ENCODE measurements at regions not wholly inside any gene's neighbourhood (a gene's known extent, or its start where the extent isn't known, plus 50 kb on each side); places are given as distances from the start of the nearest gene placed in this dataset.

GRCh38 chr10:128563387-128563786, 437.2 kb upstream of the MKI67 start:
- H3K9me3 ChIP-seq (ENCODE audit: control insufficient read depth in 2 of 2, low read length in 2 of 2): peaks cover 4 to 6% of the 10 kb centered on the region in 2 donors
- no peak overlapping the region for H3K4me3 ChIP-seq (ENCODE audit: low read length in 2 of 2)
- H3K27me3 ChIP-seq (ENCODE audit: control insufficient read depth in 1 of 2, insufficient read depth in 2 of 2, low read length in 2 of 2): peaks cover 0 to 4% of the 10 kb centered on the region in 2 donors
- H3K27ac ChIP-seq (ENCODE audit: low read length): no peak overlapping the region
- H3K9ac ChIP-seq (ENCODE audit: low read length in 2 of 2): no peak overlapping the region
- no peaks in the 10 kb centered on the region for H3K36me3 ChIP-seq (ENCODE audit: control insufficient read depth in 2 of 2, insufficient read depth in 2 of 2, low read length in 2 of 2)
- no peaks in the 10 kb centered on the region for H3K4me1 ChIP-seq (ENCODE audit: control insufficient read depth, insufficient read depth, low read length)

- Histone ChIP-seq H3K9me3 (ENCODE audit: control insufficient read depth in 2 of 2, low read length in 2 of 2) (peaks cover 4 to 6% of the 10 kb centered on the region in 2 donors), H3K9ac (ENCODE audit: low read length in 2 of 2) (no peak overlapping the region), H3K4me1 (ENCODE audit: control insufficient read depth, insufficient read depth, low read length) (no peaks in the 10 kb centered on the region), H3K36me3 (ENCODE audit: control insufficient read depth in 2 of 2, insufficient read depth in 2 of 2, low read length in 2 of 2) (no peaks in the 10 kb centered on the region), H3K27me3 (ENCODE audit: control insufficient read depth in 1 of 2, insufficient read depth in 2 of 2, low read length in 2 of 2) (peaks cover 0 to 4% of the 10 kb centered on the region in 2 donors), H3K27ac (ENCODE audit: low read length) (no peak overlapping the region), H3K4me3 (ENCODE audit: low read length in 2 of 2) (no peak overlapping the region)
Observed at GRCh38 chr10:128563904-128564303, 437.7 kb upstream of the MKI67 start.

GRCh38 chr10:128566361-128566968, 440.2 kb upstream of the MKI67 start:
- no peaks in the 10 kb centered on the region for H3K36me3 ChIP-seq (ENCODE audit: control insufficient read depth in 2 of 2, insufficient read depth in 2 of 2, low read length in 2 of 2)
- no peak overlapping the region for H3K9ac ChIP-seq (ENCODE audit: low read length in 2 of 2)
- H3K9me3 ChIP-seq (ENCODE audit: control insufficient read depth in 2 of 2, low read length in 2 of 2): peaks cover 4 to 6% of the 10 kb centered on the region in 2 donors
- H3K4me3 ChIP-seq (ENCODE audit: low read length in 2 of 2): no peak overlapping the region
- peaks cover 0 to 4% of the 10 kb centered on the region in 2 donors for H3K27me3 ChIP-seq (ENCODE audit: control insufficient read depth in 1 of 2, insufficient read depth in 2 of 2, low read length in 2 of 2)
- no peaks in the 10 kb centered on the region for H3K4me1 ChIP-seq (ENCODE audit: control insufficient read depth, insufficient read depth, low read length)
- no peak overlapping the region for H3K27ac ChIP-seq (ENCODE audit: low read length)

GRCh38 chr10:128567551-128567950, 441.3 kb upstream of the MKI67 start:
- no peak overlapping the region for H3K27ac ChIP-seq (ENCODE audit: low read length)
- no peaks in the 10 kb centered on the region for H3K4me1 ChIP-seq (ENCODE audit: control insufficient read depth, insufficient read depth, low read length)
- no peak overlapping the region for H3K4me3 ChIP-seq (ENCODE audit: low read length in 2 of 2)
- H3K9me3 ChIP-seq (ENCODE audit: control insufficient read depth in 2 of 2, low read length in 2 of 2): peaks cover 1 to 3% of the 10 kb centered on the region in 2 donors
- no peaks in the 10 kb centered on the region for H3K36me3 ChIP-seq (ENCODE audit: control insufficient read depth in 2 of 2, insufficient read depth in 2 of 2, low read length in 2 of 2)
- peaks cover 0 to 4% of the 10 kb centered on the region in 2 donors for H3K27me3 ChIP-seq (ENCODE audit: control insufficient read depth in 1 of 2, insufficient read depth in 2 of 2, low read length in 2 of 2)
- H3K9ac ChIP-seq (ENCODE audit: low read length in 2 of 2): no peak overlapping the region

- H3K9ac ChIP-seq (ENCODE audit: low read length in 2 of 2): no peak overlapping the region
- H3K4me3 ChIP-seq (ENCODE audit: low read length in 2 of 2): no peak overlapping the region
- no peaks in the 10 kb centered on the region for H3K9me3 ChIP-seq (ENCODE audit: control insufficient read depth in 2 of 2, low read length in 2 of 2)
- H3K4me1 ChIP-seq (ENCODE audit: control insufficient read depth, insufficient read depth, low read length): no peaks in the 10 kb centered on the region
- H3K27me3 ChIP-seq (ENCODE audit: control insufficient read depth in 1 of 2, insufficient read depth in 2 of 2, low read length in 2 of 2): peaks cover 0 to 4% of the 10 kb centered on the region in 2 donors
- no peaks in the 10 kb centered on the region for H3K36me3 ChIP-seq (ENCODE audit: control insufficient read depth in 2 of 2, insufficient read depth in 2 of 2, low read length in 2 of 2)
- H3K27ac ChIP-seq (ENCODE audit: low read length): no peak overlapping the region
Observed at GRCh38 chr10:128568041-128568440, 441.8 kb upstream of the MKI67 start.

- Histone ChIP-seq H3K36me3 (ENCODE audit: control insufficient read depth in 2 of 2, insufficient read depth in 2 of 2, low read length in 2 of 2) (no peaks in the 10 kb centered on the region), H3K9me3 (ENCODE audit: control insufficient read depth in 2 of 2, low read length in 2 of 2) (no peaks in the 10 kb centered on the region), H3K4me3 (ENCODE audit: low read length in 2 of 2) (no peak overlapping the region), H3K27ac (ENCODE audit: low read length) (no peak overlapping the region), H3K9ac (ENCODE audit: low read length in 2 of 2) (no peak overlapping the region), H3K4me1 (ENCODE audit: control insufficient read depth, insufficient read depth, low read length) (no peaks in the 10 kb centered on the region), H3K27me3 (ENCODE audit: control insufficient read depth in 1 of 2, insufficient read depth in 2 of 2, low read length in 2 of 2) (peaks cover 3 to 4% of the 10 kb centered on the region in 2 donors)
Observed at GRCh38 chr10:128568491-128568890, 442.3 kb upstream of the MKI67 start.

- H3K27me3 ChIP-seq (ENCODE audit: control insufficient read depth in 1 of 2, insufficient read depth in 2 of 2, low read length in 2 of 2): peaks cover 3 to 4% of the 10 kb centered on the region in 2 donors
- no peak overlapping the region for H3K4me3 ChIP-seq (ENCODE audit: low read length in 2 of 2)
- H3K27ac ChIP-seq (ENCODE audit: low read length): no peak overlapping the region
- no peaks in the 10 kb centered on the region for H3K36me3 ChIP-seq (ENCODE audit: control insufficient read depth in 2 of 2, insufficient read depth in 2 of 2, low read length in 2 of 2)
- H3K9ac ChIP-seq (ENCODE audit: low read length in 2 of 2): no peak overlapping the region
- H3K4me1 ChIP-seq (ENCODE audit: control insufficient read depth, insufficient read depth, low read length): no peaks in the 10 kb centered on the region
- no peaks in the 10 kb centered on the region for H3K9me3 ChIP-seq (ENCODE audit: control insufficient read depth in 2 of 2, low read length in 2 of 2)
Observed at GRCh38 chr10:128568990-128569945, 443.0 kb upstream of the MKI67 start.

GRCh38 chr10:128570319-128570995, 444.2 kb upstream of the MKI67 start:
- H3K27me3 ChIP-seq (ENCODE audit: control insufficient read depth in 1 of 2, insufficient read depth in 2 of 2, low read length in 2 of 2): peaks cover 3 to 4% of the 10 kb centered on the region in 2 donors
- no peaks in the 10 kb centered on the region for H3K4me1 ChIP-seq (ENCODE audit: control insufficient read depth, insufficient read depth, low read length)
- no peaks in the 10 kb centered on the region for H3K36me3 ChIP-seq (ENCODE audit: control insufficient read depth in 2 of 2, insufficient read depth in 2 of 2, low read length in 2 of 2)
- no peaks in the 10 kb centered on the region for H3K9me3 ChIP-seq (ENCODE audit: control insufficient read depth in 2 of 2, low read length in 2 of 2)
- H3K4me3 ChIP-seq (ENCODE audit: low read length in 2 of 2): no peak overlapping the region
- H3K9ac ChIP-seq (ENCODE audit: low read length in 2 of 2): no peak overlapping the region
- H3K27ac ChIP-seq (ENCODE audit: low read length): no peak overlapping the region

GRCh38 chr10:128571071-128571470, 444.8 kb upstream of the MKI67 start:
- H3K4me3 ChIP-seq (ENCODE audit: low read length in 2 of 2): no peak overlapping the region
- no peak overlapping the region for H3K27ac ChIP-seq (ENCODE audit: low read length)
- no peaks in the 10 kb centered on the region for H3K4me1 ChIP-seq (ENCODE audit: control insufficient read depth, insufficient read depth, low read length)
- no peaks in the 10 kb centered on the region for H3K36me3 ChIP-seq (ENCODE audit: control insufficient read depth in 2 of 2, insufficient read depth in 2 of 2, low read length in 2 of 2)
- no peaks in the 10 kb centered on the region for H3K9me3 ChIP-seq (ENCODE audit: control insufficient read depth in 2 of 2, low read length in 2 of 2)
- H3K27me3 ChIP-seq (ENCODE audit: control insufficient read depth in 1 of 2, insufficient read depth in 2 of 2, low read length in 2 of 2): peaks cover 3 to 4% of the 10 kb centered on the region in 2 donors
- no peak overlapping the region for H3K9ac ChIP-seq (ENCODE audit: low read length in 2 of 2)

- peaks cover 0 to 3% of the 10 kb centered on the region in 2 donors for H3K27me3 ChIP-seq (ENCODE audit: control insufficient read depth in 1 of 2, insufficient read depth in 2 of 2, low read length in 2 of 2)
- H3K9me3 ChIP-seq (ENCODE audit: control insufficient read depth in 2 of 2, low read length in 2 of 2): no peaks in the 10 kb centered on the region
- H3K36me3 ChIP-seq (ENCODE audit: control insufficient read depth in 2 of 2, insufficient read depth in 2 of 2, low read length in 2 of 2): no peaks in the 10 kb centered on the region
- H3K9ac ChIP-seq (ENCODE audit: low read length in 2 of 2): no peak overlapping the region
- no peak overlapping the region for H3K27ac ChIP-seq (ENCODE audit: low read length)
- H3K4me1 ChIP-seq (ENCODE audit: control insufficient read depth, insufficient read depth, low read length): no peaks in the 10 kb centered on the region
- H3K4me3 ChIP-seq (ENCODE audit: low read length in 2 of 2): no peak overlapping the region
Observed at GRCh38 chr10:128571745-128572144, 445.5 kb upstream of the MKI67 start.
